Neuronal stem cell (in vitro differentiated cells): ENCODE measurements at regions not wholly inside any gene's neighbourhood (a gene's known extent, or its start where the extent isn't known, plus 50 kb on each side); places are given as distances from the start of the nearest gene placed in this dataset.
"Not testable (repeated sequence)": the region's sequence is repeated elsewhere in the genome, so short reads cannot be mapped to it uniquely, and the experiment has no call there.

ENCODE experiments used
- DNase-seq: peaks from one replicate; pipeline ENCODE4 v3.0.0-alpha.2; 2013; ENCODE audit warnings: low spot score
- H2AFZ ChIP-seq: one replicate; pipeline ENCODE4 v1.6.1; 2013; ENCODE audit warnings: mild to moderate bottlenecking, low read length, inconsistent platforms
- H2AK5ac ChIP-seq: 2 replicates; pipeline ENCODE4 v1.6.1; 2013; ENCODE audit warnings: low read depth, mild to moderate bottlenecking, inconsistent platforms, low read length, moderate library complexity, mixed read lengths
- H2BK120ac ChIP-seq: 2 replicates; pipeline ENCODE4 v1.6.1; 2013; ENCODE audit warnings: low read depth, mild to moderate bottlenecking, inconsistent platforms, low read length, moderate library complexity, mixed read lengths
- H2BK12ac ChIP-seq: one replicate; pipeline ENCODE4 v1.6.1; 2013; ENCODE audit warnings: low read length, inconsistent platforms
- H2BK15ac ChIP-seq: 2 replicates; pipeline ENCODE4 v1.6.1; 2013; ENCODE audit warnings: mild to moderate bottlenecking, low read length, inconsistent platforms, mixed read lengths
- H2BK5ac ChIP-seq: one replicate; pipeline ENCODE4 v1.6.1; 2013; ENCODE audit warnings: inconsistent platforms, mild to moderate bottlenecking, low read length, moderate library complexity
- H3K14ac ChIP-seq: one replicate; pipeline ENCODE4 v1.6.1; 2013; ENCODE audit warnings: low read length, inconsistent platforms
- H3K18ac ChIP-seq: 2 replicates; pipeline ENCODE4 v1.6.1; 2013; ENCODE audit warnings: low read length, inconsistent platforms
- H3K23ac ChIP-seq: 2 replicates; pipeline ENCODE4 v1.6.1; 2013; ENCODE audit warnings: low read depth, mild to moderate bottlenecking, mixed read lengths, low read length, inconsistent platforms; ENCODE audit not compliant: poor library complexity
- H3K27ac ChIP-seq: replicated peaks from 3 replicates; pipeline ENCODE4 v1.5.1; 2013; ENCODE audit warnings: low read length, inconsistent platforms
- H3K27me3 ChIP-seq, 3 experiments: 2 replicates each; pipeline ENCODE4 v1.6.1; 2013; ENCODE audit warnings: low read length in 3 of 3, mild to moderate bottlenecking in 2 of 3, inconsistent platforms in 1 of 3, low read depth in 1 of 3, mixed read lengths in 1 of 3, moderate library complexity in 1 of 3; ENCODE audit not compliant: control insufficient read depth in 3 of 3, insufficient read depth in 3 of 3
- H3K36me3 ChIP-seq, 2 donors: replicated peaks in 1 of 2; 2 replicates each; pipeline ENCODE4 v1.6.1; 2013; ENCODE audit warnings: low read length in 2 of 2; ENCODE audit not compliant: control insufficient read depth in 2 of 2, insufficient read depth in 2 of 2
- H3K4ac ChIP-seq: 2 replicates; pipeline ENCODE4 v1.6.1; 2013; ENCODE audit warnings: inconsistent platforms, mild to moderate bottlenecking, low read length, moderate library complexity
- H3K4me1 ChIP-seq, 2 donors: 1 replicate in 1 of 2; 2 replicates in 1 of 2; pipeline ENCODE4 v1.6.1; 2013; ENCODE audit warnings: low read length in 2 of 2, low read depth in 1 of 2; ENCODE audit not compliant: control insufficient read depth in 2 of 2, insufficient read depth in 1 of 2
- H3K4me2 ChIP-seq: one replicate; pipeline ENCODE4 v1.6.1; 2013; ENCODE audit warnings: mild to moderate bottlenecking, low read length, inconsistent platforms; ENCODE audit not compliant: insufficient read depth, poor library complexity, severe bottlenecking
- H3K4me3 ChIP-seq, 2 donors: 2 replicates each; pipeline ENCODE4 v1.5.1; 2013; ENCODE audit warnings: low read length in 2 of 2, mild to moderate bottlenecking in 2 of 2, inconsistent platforms in 1 of 2, moderate library complexity in 1 of 2
- H3K79me1 ChIP-seq: one replicate; pipeline ENCODE4 v1.6.1; 2013; ENCODE audit warnings: low read depth, mild to moderate bottlenecking, inconsistent platforms, low read length, moderate library complexity
- H3K9ac ChIP-seq: one replicate; pipeline ENCODE4 v1.6.1; 2013; ENCODE audit warnings: mild to moderate bottlenecking, low read depth, low read length, inconsistent platforms; ENCODE audit not compliant: poor library complexity
- H3K9me3 ChIP-seq, 2 donors: replicated peaks in 1 of 2; 2 replicates each; pipeline versions ENCODE3 to v1.6.1; 2013; ENCODE audit warnings: low read length in 2 of 2, mild to moderate bottlenecking in 2 of 2, inconsistent platforms in 1 of 2, low read depth in 1 of 2, mixed read lengths in 1 of 2, moderate library complexity in 1 of 2; ENCODE audit not compliant: control insufficient read depth in 2 of 2, insufficient read depth in 1 of 2
- H4K8ac ChIP-seq: one replicate; pipeline ENCODE4 v1.6.1; 2013; ENCODE audit warnings: low read depth, mild to moderate bottlenecking, inconsistent platforms, low read length, moderate library complexity
- H4K91ac ChIP-seq: one replicate; pipeline ENCODE4 v1.6.1; 2013; ENCODE audit warnings: low read length, low read depth, mild to moderate bottlenecking, inconsistent platforms; ENCODE audit not compliant: poor library complexity
- WGBS, 2 donors: extraction: QIAGEN DNeasy Blood & Tissue Kit; methylation state at CpG; one replicate each; pipeline ENCODE4 v1.1.7; 2013; ENCODE audit warnings: missing lambda C conversion rate in 2 of 2, mixed read lengths in 1 of 2; ENCODE audit not compliant: insufficient read length in 2 of 2, insufficient replicate concordance in 1 of 2; ENCODE audit errors: extremely low coverage in 2 of 2; 5-methylcytosine and 5-hydroxymethylcytosine counted together

GRCh38 chr18:62461591-62461990, 61.2 kb upstream of the ZCCHC2 start:
- no peak overlapping the region for H2BK15ac ChIP-seq
- no CpG with 5 or more reads among the region's 1 CpG for WGBS, 2 donors

GRCh38 chr18:62464266-62464665, 58.6 kb upstream of the ZCCHC2 start:
- Histone ChIP-seq H3K9me3 (peaks cover 0 to 4% of the 10 kb centered on the region in 2 donors), H3K23ac (no peak overlapping the region), H3K4me1 (no peaks in the 10 kb centered on the region), H4K8ac (no peak overlapping the region), H3K14ac (no peak overlapping the region), H3K4ac (no peak overlapping the region), H3K18ac (no peak overlapping the region), H2BK120ac (no peak overlapping the region), H2AFZ (no peak overlapping the region), H3K27ac (no peak overlapping the region), H3K36me3 (no peaks in the 10 kb centered on the region), H3K4me3 (no peak overlapping the region), H2BK5ac (no peak overlapping the region), H2AK5ac (no peak overlapping the region), H4K91ac (no peak overlapping the region), H3K27me3 (no peaks in the 10 kb centered on the region), H2BK12ac (no peak overlapping the region), H3K4me2 (no peak overlapping the region), H3K79me1 (no peaks in the 10 kb centered on the region), H2BK15ac (no peak overlapping the region), H3K9ac (no peak overlapping the region)
- WGBS, 2 donors: no CpG with 5 or more reads among the region's 1 CpG
- no peak for DNase-seq

More at GRCh38 chr18:62461591-62461990, 61.2 kb upstream of the ZCCHC2 start:
- no peaks in the 10 kb centered on the region for H3K27me3 ChIP-seq
- H2BK120ac ChIP-seq: no peak overlapping the region
- no peak overlapping the region for H4K8ac ChIP-seq
- no peak overlapping the region for H3K23ac ChIP-seq
- H2AFZ ChIP-seq: no peak overlapping the region
- H3K27ac ChIP-seq: no peak overlapping the region
- DNase-seq: no peak
- H3K18ac ChIP-seq: no peak overlapping the region
- H2AK5ac ChIP-seq: no peak overlapping the region
- peaks cover 2 to 4% of the 10 kb centered on the region in 2 donors for H3K9me3 ChIP-seq
- no peaks in the 10 kb centered on the region for H3K4me1 ChIP-seq
- H2BK5ac ChIP-seq: no peak overlapping the region
- no peaks in the 10 kb centered on the region for H3K79me1 ChIP-seq
- H3K14ac ChIP-seq: no peak overlapping the region
- no peak overlapping the region for H3K4me3 ChIP-seq
- no peak overlapping the region for H4K91ac ChIP-seq
- no peak overlapping the region for H2BK12ac ChIP-seq
- H3K9ac ChIP-seq: no peak overlapping the region
- H3K4ac ChIP-seq: no peak overlapping the region
- H3K36me3 ChIP-seq: no peaks in the 10 kb centered on the region
- H3K4me2 ChIP-seq: no peak overlapping the region

- H3K9me3 ChIP-seq, H3K9ac ChIP-seq, H3K4ac ChIP-seq, H4K91ac ChIP-seq, H3K27me3 ChIP-seq, H3K23ac ChIP-seq, H3K4me1 ChIP-seq, H3K36me3 ChIP-seq, H2BK120ac ChIP-seq, H3K18ac ChIP-seq, H2AK5ac ChIP-seq, H3K79me1 ChIP-seq, H3K27ac ChIP-seq, H2BK5ac ChIP-seq, H3K4me2 ChIP-seq, H4K8ac ChIP-seq, H2AFZ ChIP-seq, DNase-seq, H3K14ac ChIP-seq, H2BK15ac ChIP-seq, H2BK12ac ChIP-seq, H3K4me3 ChIP-seq: not testable (repeated sequence)
- no CpG with 5 or more reads among the region's 5 CpGs for WGBS, 2 donors
Observed at GRCh38 chr18:62469131-62469530, 53.7 kb upstream of the ZCCHC2 start.
